ENCODE measurements at regions not wholly inside any gene's neighbourhood (a gene's known extent, or its start where the extent isn't known, plus 50 kb on each side); places are given as distances from the start of the nearest gene placed in this dataset.

- Histone ChIP-seq H3K27ac (ENCODE audit: extremely low read length, insufficient read depth, low read length) (no peak overlapping the region), H4K20me1 (ENCODE audit: insufficient read depth, low read length) (no peaks in the 10 kb centered on the region), H3K9ac (ENCODE audit: insufficient read depth, low read depth, low read length) (no peak overlapping the region), H3K36me3 (replicated peaks in 1 of 2; ENCODE audit: control insufficient read depth in 1 of 2, insufficient read depth in 2 of 2, low read length in 2 of 2) (no peaks in the 10 kb centered on the region), H3K4me1 (ENCODE audit: insufficient read depth, low read length) (no peaks in the 10 kb centered on the region), H3K27me3 (ENCODE audit: control insufficient read depth in 1 of 2, insufficient read depth in 2 of 2, low read length in 2 of 2) (no peaks in the 10 kb centered on the region; a peak in 1 of 5 replicates), H3K4me2 (ENCODE audit: low read depth, low read length) (no peak overlapping the region), H3K9me3 (ENCODE audit: low read length) (no peaks in the 10 kb centered on the region), H2AFZ (ENCODE audit: low read length) (no peak overlapping the region), H3K4me3 (replicated peaks in 1 of 3; ENCODE audit: insufficient read depth in 1 of 3, low read depth in 2 of 3, low read length in 3 of 3) (no peak overlapping the region), H3K79me2 (ENCODE audit: insufficient read depth, low read length) (no peaks in the 10 kb centered on the region)
- TF ChIP-seq ZNF335 (CRISPR knock-in tag; IDR thresholded peaks at IDR 0.05) (no peak), SETDB1 (CRISPR knock-in tag; IDR thresholded peaks at IDR 0.05; ENCODE audit: borderline replicate concordance) (no peak), RFXANK (CRISPR knock-in tag; IDR thresholded peaks at IDR 0.05) (no peak), IKZF4 (CRISPR knock-in tag; IDR thresholded peaks at IDR 0.05; ENCODE audit: borderline replicate concordance, low read depth, not compliant biosample characterization) (no peak), ZNF670 (CRISPR knock-in tag; IDR thresholded peaks at IDR 0.05; ENCODE audit: borderline replicate concordance) (no peak), LBX2 (CRISPR knock-in tag; IDR thresholded peaks at IDR 0.05; ENCODE audit: borderline replicate concordance) (no peak), ZNF773 (CRISPR knock-in tag; IDR thresholded peaks at IDR 0.05; ENCODE audit: borderline replicate concordance) (no peak), RORA (CRISPR knock-in tag; IDR thresholded peaks at IDR 0.05) (no peak), EHMT2 (IDR thresholded peaks at IDR 0.05; ENCODE audit: borderline replicate concordance, low read depth, low read length) (no peak), KLF9 (CRISPR knock-in tag; IDR thresholded peaks at IDR 0.05; ENCODE audit: low read depth) (no peak), ZNF264 (CRISPR knock-in tag; IDR thresholded peaks at IDR 0.05) (no peak), CREB1 (IDR thresholded peaks at IDR 0.05) (no peak), CREB1 (CRISPR knock-in tag; IDR thresholded peaks at IDR 0.05) (no peak), ZNF33A (CRISPR knock-in tag; IDR thresholded peaks at IDR 0.05; ENCODE audit: borderline replicate concordance) (no peak)
- ChIA-PET POLR2A (no interaction called here), CTCF (ENCODE audit: low intra/inter-chr PET ratio, low total read pairs) (no interaction called here)
- intact Hi-C loops (cut with micrococcal nuclease; ENCODE audit: unreplicated experiment) (no loop called here), in situ Hi-C loops (cut with HindIII; ENCODE audit: extremely low pct_ligation_motif_present, low pct_unique_long_range_greater_than_20kb) (no loop called here)
- ATAC-seq (no peak), DNase-seq (ENCODE audit: low spot score) (no peak), FAIRE-seq (no peak)
- whole genome bisulfite sequencing (ENCODE audit: low lambda C conversion rate) = 0% methylated on average over 2 of the region's 2 CpGs
- no TSS peak for BruUV-seq (replicated peaks)
These were observed 694.4 kb downstream of the TRAM1L1 start for GRCh38 chr4:116391020-116391419.

Measured in HepG2 (cell line).